ENCODE measurements at regions not wholly inside any gene's neighbourhood (a gene's known extent, or its start where the extent isn't known, plus 50 kb on each side); places are given as distances from the start of the nearest gene placed in this dataset.

DNA sequence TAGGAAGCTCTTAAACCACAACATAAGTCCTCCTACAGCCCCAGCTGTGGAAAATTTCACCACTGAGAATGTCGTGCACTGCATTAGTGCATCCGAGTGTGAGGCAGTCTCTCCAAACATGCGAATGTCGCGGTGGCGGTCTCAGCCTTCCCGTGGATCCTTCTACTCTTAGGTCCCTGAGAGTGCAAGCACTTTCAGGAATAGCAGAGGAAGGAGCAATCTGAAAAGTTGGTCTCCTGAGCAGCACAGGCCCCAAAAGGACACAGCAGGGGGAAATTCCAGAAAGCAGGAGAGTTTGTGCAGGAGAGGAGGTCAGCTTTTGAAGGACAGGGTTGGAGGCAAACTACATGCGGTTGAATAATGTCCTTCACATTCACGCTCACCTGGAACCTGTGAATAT, 440.5 kb upstream of the SMIM21 start:
- no peak for TF ChIP-seq EZH2phosphoT487 (IDR thresholded peaks at IDR 0.05; ENCODE audit: borderline replicate concordance, low read depth, low read length)
- TF ChIP-seq, protein P1, sequence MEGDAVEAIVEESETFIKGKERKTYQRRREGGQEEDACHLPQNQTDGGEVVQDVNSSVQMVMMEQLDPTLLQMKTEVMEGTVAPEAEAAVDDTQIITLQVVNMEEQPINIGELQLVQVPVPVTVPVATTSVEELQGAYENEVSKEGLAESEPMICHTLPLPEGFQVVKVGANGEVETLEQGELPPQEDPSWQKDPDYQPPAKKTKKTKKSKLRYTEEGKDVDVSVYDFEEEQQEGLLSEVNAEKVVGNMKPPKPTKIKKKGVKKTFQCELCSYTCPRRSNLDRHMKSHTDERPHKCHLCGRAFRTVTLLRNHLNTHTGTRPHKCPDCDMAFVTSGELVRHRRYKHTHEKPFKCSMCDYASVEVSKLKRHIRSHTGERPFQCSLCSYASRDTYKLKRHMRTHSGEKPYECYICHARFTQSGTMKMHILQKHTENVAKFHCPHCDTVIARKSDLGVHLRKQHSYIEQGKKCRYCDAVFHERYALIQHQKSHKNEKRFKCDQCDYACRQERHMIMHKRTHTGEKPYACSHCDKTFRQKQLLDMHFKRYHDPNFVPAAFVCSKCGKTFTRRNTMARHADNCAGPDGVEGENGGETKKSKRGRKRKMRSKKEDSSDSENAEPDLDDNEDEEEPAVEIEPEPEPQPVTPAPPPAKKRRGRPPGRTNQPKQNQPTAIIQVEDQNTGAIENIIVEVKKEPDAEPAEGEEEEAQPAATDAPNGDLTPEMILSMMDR (conservative IDR thresholded peaks at IDR 0.05; ENCODE audit: low read length) = no peak
- H3K4me1 ChIP-seq (ENCODE audit: insufficient read depth, low read length, poor library complexity, severe bottlenecking) = no peaks in the 10 kb centered on the region
- H3K9me3 ChIP-seq (ENCODE audit: low read length) = no peaks in the 10 kb centered on the region
- no peak overlapping the region for H3K4me2 ChIP-seq (ENCODE audit: low read length)
- H3K79me2 ChIP-seq (ENCODE audit: insufficient read depth, low read depth, low read length) = no peaks in the 10 kb centered on the region
- ChIA-PET CTCF (ENCODE audit: unreplicated experiment) (no interaction called here), POLR2A (no interaction called here)
- intact Hi-C loops (cut with micrococcal nuclease; ENCODE audit: unreplicated experiment) = no loop called here
- no peak overlapping the region for H2AFZ ChIP-seq (ENCODE audit: low read length)
- no peaks in the 10 kb centered on the region for H4K20me1 ChIP-seq (ENCODE audit: insufficient read depth, low read length)
- BruUV-seq (replicated peaks) = no TSS peak
- no peak overlapping the region for H3K27ac ChIP-seq (ENCODE audit: low read depth, low read length, poor library complexity, severe bottlenecking)
- H3K4me3 ChIP-seq (ENCODE audit: low read depth, low read length, poor library complexity, severe bottlenecking) = no peak overlapping the region
- H3K36me3 ChIP-seq (ENCODE audit: insufficient read depth, low read length) = no peaks in the 10 kb centered on the region
- DNase-seq (ENCODE audit: low spot score) = no peak
- no peaks in the 10 kb centered on the region for H3K9me2 ChIP-seq (ENCODE audit: insufficient read depth, low read length)

DNA sequence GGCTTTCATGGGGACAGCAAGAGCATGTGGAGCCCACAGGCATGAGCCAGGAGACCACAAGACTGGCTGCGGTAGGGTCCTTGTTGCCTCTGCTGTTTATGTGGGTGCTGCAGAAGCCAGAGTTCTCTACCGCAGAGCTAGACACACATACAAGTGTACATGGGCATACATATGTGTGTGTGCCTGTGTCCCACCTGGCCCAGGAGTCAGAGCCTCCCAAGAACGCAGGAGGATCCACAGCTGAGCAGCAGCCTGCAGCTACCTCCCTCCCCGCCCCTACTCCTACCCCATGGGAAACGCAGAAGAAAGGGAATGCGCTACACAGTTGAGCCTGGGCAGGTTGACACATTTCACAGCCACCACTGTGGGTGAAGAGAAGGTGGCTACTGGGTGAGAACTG, 438.1 kb upstream of the SMIM21 start:
- H3K79me2 ChIP-seq (ENCODE audit: insufficient read depth, low read depth, low read length) = no peaks in the 10 kb centered on the region
- H3K4me2 ChIP-seq (ENCODE audit: low read length) = no peak overlapping the region
- H3K4me1 ChIP-seq (ENCODE audit: insufficient read depth, low read length, poor library complexity, severe bottlenecking) = no peaks in the 10 kb centered on the region
- intact Hi-C loops (cut with micrococcal nuclease; ENCODE audit: unreplicated experiment) = no loop called here
- H2AFZ ChIP-seq (ENCODE audit: low read length) = no peak overlapping the region
- H4K20me1 ChIP-seq (ENCODE audit: insufficient read depth, low read length) = no peaks in the 10 kb centered on the region
- ChIA-PET CTCF (ENCODE audit: unreplicated experiment) (no interaction called here), POLR2A (no interaction called here)
- no peak for TF ChIP-seq EZH2phosphoT487 (IDR thresholded peaks at IDR 0.05; ENCODE audit: borderline replicate concordance, low read depth, low read length)
- TF ChIP-seq, protein P1 (conservative IDR thresholded peaks at IDR 0.05; ENCODE audit: low read length) = no peak
- H3K9me2 ChIP-seq (ENCODE audit: insufficient read depth, low read length) = no peaks in the 10 kb centered on the region
- H3K27ac ChIP-seq (ENCODE audit: low read depth, low read length, poor library complexity, severe bottlenecking) = no peak overlapping the region
- H3K9me3 ChIP-seq (ENCODE audit: low read length) = no peaks in the 10 kb centered on the region
- H3K4me3 ChIP-seq (ENCODE audit: low read depth, low read length, poor library complexity, severe bottlenecking) = no peak overlapping the region
- no peaks in the 10 kb centered on the region for H3K36me3 ChIP-seq (ENCODE audit: insufficient read depth, low read length)
- DNase-seq (ENCODE audit: low spot score) = no peak
- no TSS peak for BruUV-seq (replicated peaks)

DNA sequence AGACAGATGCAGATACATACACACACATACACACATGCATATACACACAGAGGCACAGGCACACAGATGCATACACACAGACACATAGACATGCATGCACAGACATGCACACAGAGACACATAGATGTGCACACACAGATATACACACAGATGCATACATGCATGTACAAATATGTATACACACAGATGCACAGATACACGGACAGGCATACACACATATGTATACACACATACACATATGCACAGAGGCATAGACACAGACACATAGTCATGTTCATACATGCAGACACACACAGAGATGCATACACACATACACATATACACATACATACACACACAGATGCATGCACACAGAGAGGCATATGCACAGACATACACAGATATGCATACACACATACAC, 437.3 kb upstream of the SMIM21 start:
- intact Hi-C loops (cut with micrococcal nuclease; ENCODE audit: unreplicated experiment) = no loop called here
- ChIA-PET CTCF (ENCODE audit: unreplicated experiment) (no interaction called here), POLR2A (no interaction called here)
- no peak overlapping the region for H3K27ac ChIP-seq (ENCODE audit: low read depth, low read length, poor library complexity, severe bottlenecking)
- no peak overlapping the region for H3K4me2 ChIP-seq (ENCODE audit: low read length)
- no peaks in the 10 kb centered on the region for H3K79me2 ChIP-seq (ENCODE audit: insufficient read depth, low read depth, low read length)
- no peaks in the 10 kb centered on the region for H3K9me2 ChIP-seq (ENCODE audit: insufficient read depth, low read length)
- TF ChIP-seq EZH2phosphoT487 (IDR thresholded peaks at IDR 0.05; ENCODE audit: borderline replicate concordance, low read depth, low read length) = no peak
- TF ChIP-seq, protein P1 (conservative IDR thresholded peaks at IDR 0.05; ENCODE audit: low read length) = no peak
- no peak overlapping the region for H3K4me3 ChIP-seq (ENCODE audit: low read depth, low read length, poor library complexity, severe bottlenecking)
- no peaks in the 10 kb centered on the region for H4K20me1 ChIP-seq (ENCODE audit: insufficient read depth, low read length)
- no peaks in the 10 kb centered on the region for H3K36me3 ChIP-seq (ENCODE audit: insufficient read depth, low read length)
- H3K9me3 ChIP-seq (ENCODE audit: low read length) = no peaks in the 10 kb centered on the region
- no peak for DNase-seq (ENCODE audit: low spot score)
- H3K4me1 ChIP-seq (ENCODE audit: insufficient read depth, low read length, poor library complexity, severe bottlenecking) = no peaks in the 10 kb centered on the region
- BruUV-seq (replicated peaks) = no TSS peak
- H2AFZ ChIP-seq (ENCODE audit: low read length) = no peak overlapping the region
